ENCODE measurements at regions not wholly inside any gene's neighbourhood (a gene's known extent, or its start where the extent isn't known, plus 50 kb on each side); places are given as distances from the start of the nearest gene placed in this dataset.

GRCh38 chr21:41660748-41661147 is 106.1 kb downstream of the RIPK4 start:
- no peak for TF ChIP-seq CTCF (conservative IDR thresholded peaks at IDR 0.05)
- no peak overlapping the region for H3K27ac ChIP-seq

GRCh38 chr21:41659791-41660560 is 106.9 kb downstream of the RIPK4 start:
- H3K27ac ChIP-seq: no peak overlapping the region
- TF ChIP-seq CTCF (conservative IDR thresholded peaks at IDR 0.05): no peak

GRCh38 chr21:41656946-41657525 is 109.8 kb downstream of the RIPK4 start:
- no peak for TF ChIP-seq CTCF (conservative IDR thresholded peaks at IDR 0.05)
- no peak overlapping the region for H3K27ac ChIP-seq

GRCh38 chr21:41655259-41655658 is 111.6 kb downstream of the RIPK4 start:
- TF ChIP-seq CTCF (conservative IDR thresholded peaks at IDR 0.05): no peak
- no peak overlapping the region for H3K27ac ChIP-seq

GRCh38 chr21:41653954-41654491 is 112.8 kb downstream of the RIPK4 start:
- TF ChIP-seq CTCF (conservative IDR thresholded peaks at IDR 0.05): no peak
- H3K27ac ChIP-seq: no peak overlapping the region

- no peak overlapping the region for H3K27ac ChIP-seq
- TF ChIP-seq CTCF (conservative IDR thresholded peaks at IDR 0.05): no peak
Observed at GRCh38 chr21:41653243-41653953, 113.5 kb downstream of the RIPK4 start.

GRCh38 chr21:41651830-41652229 is 115.0 kb downstream of the RIPK4 start:
- TF ChIP-seq CTCF (conservative IDR thresholded peaks at IDR 0.05): no peak; the same call in 1 of the 2 replicates
- H3K27ac ChIP-seq: peak overlapping the region; percentile 36

Data from VCaP (cell line).